ENCODE measurements at regions not wholly inside any gene's neighbourhood (a gene's known extent, or its start where the extent isn't known, plus 50 kb on each side); places are given as distances from the start of the nearest gene placed in this dataset.
A peak's percentile ranks its signal among the peaks of the same experiment; 100 is the strongest.

DNA sequence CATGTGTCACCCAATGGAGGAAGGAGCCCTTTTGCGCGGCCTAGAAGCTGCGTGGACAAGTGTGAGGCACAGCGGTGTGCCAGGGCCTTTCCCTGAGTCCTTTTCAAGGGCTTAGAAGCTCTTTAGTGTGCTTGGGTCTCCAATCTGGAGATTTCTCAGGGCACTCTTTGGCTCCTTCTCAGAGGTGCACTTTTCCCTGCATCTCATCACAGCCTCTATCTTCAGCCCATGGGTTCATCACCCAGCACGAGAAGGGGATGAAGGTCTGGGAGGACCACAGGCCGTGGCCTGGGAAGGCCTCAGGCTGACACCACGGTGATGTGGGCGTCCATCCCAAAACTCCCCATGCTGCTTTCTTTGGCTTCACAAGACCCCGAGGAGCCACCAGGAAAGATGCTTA is 233.4 kb downstream of the TEX36 start:
- ChIA-PET POLR2A (no interaction called here), RAD21 (ENCODE audit: low non-redundant PET in 1 of 2, low total read pairs in 2 of 2, uncharacterized antibody in 2 of 2, unreplicated experiment in 2 of 2) (no interaction called here), CTCF (interaction anchor here (1.6 kb wide), 1 partner anchor 9 kb away, joined by 6 read pairs; no protein-coding TSS in a partner anchor)
- DNase-seq (ENCODE audit: low read depth, low spot score) (no peak), ATAC-seq (no peak)
- Histone ChIP-seq H3K27me3 (ENCODE audit: insufficient read depth, low read length) (peaks cover 16% of the 10 kb centered on the region), H2AFZ (ENCODE audit: low read depth, low read length, poor library complexity, severe bottlenecking) (no peak overlapping the region), H4K20me1 (ENCODE audit: insufficient read depth) (no peaks in the 10 kb centered on the region), H3K4me3 (replicated peaks in 1 of 2; ENCODE audit: low read depth in 1 of 2, low read length in 2 of 2) (no peak overlapping the region), H3K9me2 (ENCODE audit: insufficient read depth) (no peaks in the 10 kb centered on the region), H3K27ac (ENCODE audit: low read depth, low read length) (no peak overlapping the region), H3K79me2 (ENCODE audit: insufficient read depth, low read length) (no peaks in the 10 kb centered on the region), H3K4me1 (ENCODE audit: control insufficient read depth in 1 of 2, insufficient read depth in 2 of 2, low read length in 2 of 2) (no peaks in the 10 kb centered on the region), H3K4me2 (ENCODE audit: low read length) (no peak overlapping the region), H3K9ac (ENCODE audit: low read length) (no peak overlapping the region), H3K36me3 (ENCODE audit: control insufficient read depth in 1 of 2, insufficient read depth in 2 of 2, low read length in 2 of 2) (no peaks in the 10 kb centered on the region), H3K9me3 (ENCODE audit: control insufficient read depth in 1 of 2, insufficient read depth in 1 of 2, low read depth in 1 of 2, low read length in 2 of 2) (no peaks in the 10 kb centered on the region)
- intact Hi-C loops (cut with micrococcal nuclease) = no loop called here
- no peak for TF ChIP-seq CEBPB (IDR thresholded peaks at IDR 0.05; ENCODE audit: low read depth)
- TF ChIP-seq SRF (IDR thresholded peaks at IDR 0.05; ENCODE audit: low read depth) = no peak
- BruUV-seq (replicated peaks) = no TSS peak

DNA sequence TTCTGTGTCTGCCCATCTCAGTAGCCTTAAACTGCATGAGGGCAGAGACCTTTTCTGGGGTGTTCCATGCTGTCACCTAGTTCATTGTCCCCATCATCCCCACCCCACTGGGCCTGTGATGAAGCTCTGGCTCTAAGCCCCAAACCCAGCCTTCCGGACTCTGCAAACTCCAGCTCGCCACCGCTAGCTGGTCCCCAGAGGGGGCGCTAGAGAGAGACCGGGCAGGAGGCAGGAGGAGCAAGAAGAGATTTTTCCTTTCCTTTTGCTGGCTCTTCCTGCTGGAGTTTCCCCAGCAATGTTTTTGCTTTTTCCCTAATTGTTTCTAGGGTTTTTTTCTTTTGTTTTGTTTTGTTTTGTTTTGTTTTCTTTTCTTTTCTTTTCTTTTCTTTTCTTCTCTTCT is 234.4 kb downstream of the TEX36 start:
- Histone ChIP-seq H3K4me2 (ENCODE audit: low read length) (no peak overlapping the region), H3K9me2 (ENCODE audit: insufficient read depth) (no peaks in the 10 kb centered on the region), H3K79me2 (ENCODE audit: insufficient read depth, low read length) (no peaks in the 10 kb centered on the region), H3K36me3 (ENCODE audit: control insufficient read depth in 1 of 2, insufficient read depth in 2 of 2, low read length in 2 of 2) (no peaks in the 10 kb centered on the region), H3K9ac (ENCODE audit: low read length) (no peak overlapping the region), H4K20me1 (ENCODE audit: insufficient read depth) (no peaks in the 10 kb centered on the region), H3K4me1 (ENCODE audit: control insufficient read depth in 1 of 2, insufficient read depth in 2 of 2, low read length in 2 of 2) (no peaks in the 10 kb centered on the region), H3K27ac (ENCODE audit: low read depth, low read length) (no peak overlapping the region), H2AFZ (ENCODE audit: low read depth, low read length, poor library complexity, severe bottlenecking) (peak overlapping the region; percentile 63), H3K27me3 (ENCODE audit: insufficient read depth, low read length) (peaks cover 7% of the 10 kb centered on the region; the same call in 1 of the 2 replicates), H3K4me3 (replicated peaks in 1 of 2; ENCODE audit: low read depth in 1 of 2, low read length in 2 of 2) (no peak overlapping the region), H3K9me3 (ENCODE audit: control insufficient read depth in 1 of 2, insufficient read depth in 1 of 2, low read depth in 1 of 2, low read length in 2 of 2) (no peaks in the 10 kb centered on the region)
- intact Hi-C loops (cut with micrococcal nuclease) = no loop called here
- peak; percentile 62 for DNase-seq (ENCODE audit: low read depth, low spot score)
- ATAC-seq = peak; percentile 98
- POLR2A ChIA-PET = no interaction called here
- BruUV-seq (replicated peaks) = no TSS peak
- TF ChIP-seq SIN3A (IDR thresholded peaks at IDR 0.05; ENCODE audit: low read depth) (no peak), RAD21 (IDR thresholded peaks at IDR 0.05; ENCODE audit: low read depth) (peak; percentile 71), JUND (IDR thresholded peaks at IDR 0.05) (no peak), CBX3 (IDR thresholded peaks at IDR 0.05; ENCODE audit: low read depth) (peak; percentile 39; the same call in 1 of the 2 replicates), ZNF274 (IDR thresholded peaks at IDR 0.05; ENCODE audit: low read depth, low read length) (no peak), YY1 (IDR thresholded peaks at IDR 0.05; ENCODE audit: extremely low read depth, insufficient replicate concordance, low read depth, low read length) (peak; percentile 57)
- TF ChIP-seq, protein P1, sequence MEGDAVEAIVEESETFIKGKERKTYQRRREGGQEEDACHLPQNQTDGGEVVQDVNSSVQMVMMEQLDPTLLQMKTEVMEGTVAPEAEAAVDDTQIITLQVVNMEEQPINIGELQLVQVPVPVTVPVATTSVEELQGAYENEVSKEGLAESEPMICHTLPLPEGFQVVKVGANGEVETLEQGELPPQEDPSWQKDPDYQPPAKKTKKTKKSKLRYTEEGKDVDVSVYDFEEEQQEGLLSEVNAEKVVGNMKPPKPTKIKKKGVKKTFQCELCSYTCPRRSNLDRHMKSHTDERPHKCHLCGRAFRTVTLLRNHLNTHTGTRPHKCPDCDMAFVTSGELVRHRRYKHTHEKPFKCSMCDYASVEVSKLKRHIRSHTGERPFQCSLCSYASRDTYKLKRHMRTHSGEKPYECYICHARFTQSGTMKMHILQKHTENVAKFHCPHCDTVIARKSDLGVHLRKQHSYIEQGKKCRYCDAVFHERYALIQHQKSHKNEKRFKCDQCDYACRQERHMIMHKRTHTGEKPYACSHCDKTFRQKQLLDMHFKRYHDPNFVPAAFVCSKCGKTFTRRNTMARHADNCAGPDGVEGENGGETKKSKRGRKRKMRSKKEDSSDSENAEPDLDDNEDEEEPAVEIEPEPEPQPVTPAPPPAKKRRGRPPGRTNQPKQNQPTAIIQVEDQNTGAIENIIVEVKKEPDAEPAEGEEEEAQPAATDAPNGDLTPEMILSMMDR (IDR thresholded peaks at IDR 0.05 in 2 of 3, conservative IDR thresholded peaks at IDR 0.05 in 1 of 3; ENCODE audit: borderline replicate concordance in 1 of 3, insufficient read depth in 1 of 3, low read depth in 2 of 3, low read length in 2 of 3) = peak; percentile 78 to 100 (median 97); a peak in 5 of 6 replicates
- CTCF ChIA-PET = interaction anchor here (0.6 to 1.9 kb wide), 22 partner anchors 8 to 456 kb away, joined by 3 to 17 read pairs (median 4); no protein-coding TSS in a partner anchor
- RAD21 ChIA-PET (ENCODE audit: low non-redundant PET in 1 of 2, low total read pairs in 2 of 2, uncharacterized antibody in 2 of 2, unreplicated experiment in 2 of 2) = no interaction called here

Measured in HCT116 (cell line).